GM23248 (cell line): ENCODE measurements at regions not wholly inside any gene's neighbourhood (a gene's known extent, or its start where the extent isn't known, plus 50 kb on each side); places are given as distances from the start of the nearest gene placed in this dataset.

Experiments
- DNase-seq: peaks from one replicate; pipeline ENCODE4 v3.0.0-alpha.2; 2015
- H2AFZ ChIP-seq: fragments of 200-600 bp; sonication (generic); 2 replicates; pipeline ENCODE4 v1.6.1; 2016; ENCODE audit warnings: antibody characterized with exemption
- H3F3A ChIP-seq: fragments of 200-600 bp; sonication (generic); 2 replicates; pipeline ENCODE4 v1.6.1; 2016; ENCODE audit warnings: mild to moderate bottlenecking, antibody characterized with exemption, mixed run types; ENCODE audit not compliant: insufficient read depth
- H3K27ac ChIP-seq: fragments of 200-600 bp; sonication (generic); 2 replicates; pipeline ENCODE4 v1.5.1; 2016; ENCODE audit warnings: mild to moderate bottlenecking
- H3K27me3 ChIP-seq: fragments of 200-600 bp; sonication (generic); replicated peaks from 2 replicates; pipeline ENCODE4 v1.6.1; 2016; ENCODE audit warnings: mild to moderate bottlenecking; ENCODE audit not compliant: insufficient read depth
- H3K36me3 ChIP-seq: fragments of 200-600 bp; sonication (generic); 2 replicates; pipeline ENCODE4 v1.6.1; 2016; ENCODE audit warnings: low read depth, mild to moderate bottlenecking
- H3K4me1 ChIP-seq: fragments of 200-600 bp; sonication (generic); 2 replicates; pipeline ENCODE4 v1.6.1; 2016; ENCODE audit warnings: mild to moderate bottlenecking; ENCODE audit not compliant: insufficient read depth
- H3K4me2 ChIP-seq: fragments of 200-600 bp; sonication (generic); one replicate; pipeline ENCODE4 v1.6.1; 2016; ENCODE audit warnings: mild to moderate bottlenecking; ENCODE audit not compliant: unreplicated experiment
- H3K4me3 ChIP-seq: fragments of 200-600 bp; sonication (generic); 2 replicates; pipeline ENCODE4 v1.5.1; 2016; ENCODE audit warnings: mild to moderate bottlenecking
- H3K79me2 ChIP-seq: fragments of 200-600 bp; sonication (generic); 2 replicates; pipeline ENCODE4 v1.6.1; 2016; ENCODE audit warnings: mild to moderate bottlenecking; ENCODE audit not compliant: insufficient read depth
- H3K9ac ChIP-seq: fragments of 200-600 bp; sonication (generic); 2 replicates; pipeline ENCODE4 v1.6.1; 2016; ENCODE audit warnings: mild to moderate bottlenecking
- H3K9me2 ChIP-seq: fragments of 200-600 bp; sonication (generic); 2 replicates; pipeline ENCODE4 v1.6.1; 2016; ENCODE audit warnings: mixed run types, mild to moderate bottlenecking, moderate library complexity; ENCODE audit not compliant: insufficient read depth
- H3K9me3 ChIP-seq: fragments of 200-600 bp; sonication (generic); one replicate; pipeline ENCODE4 v1.6.1; 2017; ENCODE audit warnings: low read depth
- H4K20me1 ChIP-seq: fragments of 200-600 bp; sonication (generic); 2 replicates; pipeline ENCODE4 v1.6.0; 2016; ENCODE audit not compliant: insufficient read depth
- EZH2 ChIP-seq: fragments of 200-600 bp; sonication (generic); IDR thresholded peaks from 2 replicates; pipeline ENCODE4 v1.6.1; 2018; ENCODE audit warnings: antibody characterized with exemption, mild to moderate bottlenecking; ENCODE audit not compliant: insufficient read depth, poor library complexity, severe bottlenecking
- EZH2phosphoT487 ChIP-seq: fragments of 200-600 bp; sonication (generic); IDR thresholded peaks from 2 replicates; pipeline ENCODE4 v1.6.1; 2018; ENCODE audit warnings: antibody characterized with exemption, moderate library complexity, mild to moderate bottlenecking, low read depth; ENCODE audit not compliant: insufficient read depth
- WGBS, 2 experiments: methylation state at CpG; one replicate each; pipeline ENCODE4 v1.1.6; 2015 to 2017; ENCODE audit warnings: low lambda C conversion rate in 2 of 2, low coverage in 1 of 2; ENCODE audit errors: missing lambda C conversion rate in 2 of 2; 5-methylcytosine and 5-hydroxymethylcytosine counted together
- in situ Hi-C: fragments of 300-500 bp; cut with MboI; formaldehyde crosslinking; loops from 2 replicates; pipeline ENCODE4 v1.15.0; 2020

GRCh38 chr9:86818636-86819035, 128.7 kb downstream of the GAS1 start:
- H3K4me1 ChIP-seq: peaks cover 10% of the 10 kb centered on the region; the same call in 1 of the 2 replicates
- no peak for TF ChIP-seq EZH2phosphoT487
- no peak for TF ChIP-seq EZH2
- peaks cover 10% of the 10 kb centered on the region for H3F3A ChIP-seq
- H4K20me1 ChIP-seq: no peaks in the 10 kb centered on the region
- H3K79me2 ChIP-seq: no peaks in the 10 kb centered on the region
- no peak overlapping the region for H3K27ac ChIP-seq
- no peaks in the 10 kb centered on the region for H3K36me3 ChIP-seq
- H2AFZ ChIP-seq: no peak overlapping the region
- H3K9me3 ChIP-seq: no peaks in the 10 kb centered on the region
- DNase-seq: no peak
- no peak overlapping the region for H3K4me3 ChIP-seq
- H3K9me2 ChIP-seq: no peaks in the 10 kb centered on the region
- in situ Hi-C loops: no loop called here
- no peak overlapping the region for H3K4me2 ChIP-seq
- WGBS, 2 experiments: 80 to 84% methylated on average over 6 of the region's 6 CpGs
- H3K27me3 ChIP-seq: no peaks in the 10 kb centered on the region
- H3K9ac ChIP-seq: no peak overlapping the region

- DNase-seq: no peak
- in situ Hi-C loops: no loop called here
- Histone ChIP-seq H3K4me3 (no peak overlapping the region), H3F3A (peaks cover 10% of the 10 kb centered on the region), H3K79me2 (no peaks in the 10 kb centered on the region), H3K9me2 (no peaks in the 10 kb centered on the region), H3K4me2 (no peak overlapping the region), H3K9ac (no peak overlapping the region), H4K20me1 (no peaks in the 10 kb centered on the region), H3K9me3 (no peaks in the 10 kb centered on the region), H3K27me3 (no peaks in the 10 kb centered on the region), H3K36me3 (no peaks in the 10 kb centered on the region), H3K4me1 (peaks cover 8% of the 10 kb centered on the region; the same call in 1 of the 2 replicates), H3K27ac (no peak overlapping the region), H2AFZ (no peak overlapping the region)
- WGBS, 2 experiments: 83 to 85% methylated on average over 5 of the region's 5 CpGs
- TF ChIP-seq EZH2phosphoT487: no peak
- TF ChIP-seq EZH2: no peak
These were observed 130.4 kb downstream of the GAS1 start for GRCh38 chr9:86816868-86817267.

GRCh38 chr9:86816366-86816765, 130.9 kb downstream of the GAS1 start:
- H3K4me1 ChIP-seq: peaks cover 3% of the 10 kb centered on the region; the same call in 1 of the 2 replicates
- no peaks in the 10 kb centered on the region for H3K9me3 ChIP-seq
- whole genome bisulfite sequencing, 2 experiments: 85 to 87% methylated on average over 2 of the region's 2 CpGs
- no peak overlapping the region for H3K27ac ChIP-seq
- no peaks in the 10 kb centered on the region for H3K79me2 ChIP-seq
- no peak overlapping the region for H2AFZ ChIP-seq
- H3K4me3 ChIP-seq: no peak overlapping the region
- H3K4me2 ChIP-seq: no peak overlapping the region
- TF ChIP-seq EZH2phosphoT487: no peak
- TF ChIP-seq EZH2: no peak
- no peaks in the 10 kb centered on the region for H3K9me2 ChIP-seq
- H3K27me3 ChIP-seq: no peaks in the 10 kb centered on the region
- in situ Hi-C loops: no loop called here
- H3K9ac ChIP-seq: no peak overlapping the region
- no peak for DNase-seq
- H3F3A ChIP-seq: peaks cover 5% of the 10 kb centered on the region
- no peaks in the 10 kb centered on the region for H3K36me3 ChIP-seq
- H4K20me1 ChIP-seq: no peaks in the 10 kb centered on the region

GRCh38 chr9:86812616-86813015, 134.7 kb downstream of the GAS1 start:
- WGBS, 2 experiments: 67 to 71% methylated on average over 3 of the region's 3 CpGs
- Histone ChIP-seq H3K36me3 (no peaks in the 10 kb centered on the region), H3K9me2 (no peaks in the 10 kb centered on the region), H3F3A (no peaks in the 10 kb centered on the region), H3K27me3 (no peaks in the 10 kb centered on the region), H3K4me3 (no peak overlapping the region), H3K9me3 (no peaks in the 10 kb centered on the region), H3K79me2 (no peaks in the 10 kb centered on the region), H4K20me1 (no peaks in the 10 kb centered on the region), H3K4me1 (no peaks in the 10 kb centered on the region), H2AFZ (no peak overlapping the region), H3K4me2 (no peak overlapping the region), H3K9ac (no peak overlapping the region), H3K27ac (no peak overlapping the region)
- no peak for TF ChIP-seq EZH2phosphoT487
- TF ChIP-seq EZH2: no peak
- in situ Hi-C loops: no loop called here
- no peak for DNase-seq
